ENCODE measurements at regions not wholly inside any gene's neighbourhood (a gene's known extent, or its start where the extent isn't known, plus 50 kb on each side); places are given as distances from the start of the nearest gene placed in this dataset.

- DNase-seq (ENCODE audit: low read depth, low spot score) (no peak), FAIRE-seq (no peak), ATAC-seq (no peak)
- Histone ChIP-seq H3K9me3 (replicated peaks; ENCODE audit: control insufficient read depth, insufficient read depth, low read length) (no peaks in the 10 kb centered on the region), H3K36me3 (ENCODE audit: control insufficient read depth in 2 of 2, insufficient read depth in 2 of 2, low read length in 1 of 2) (no peaks in the 10 kb centered on the region), H3K79me2 (ENCODE audit: control insufficient read depth, insufficient read depth, low read length) (no peaks in the 10 kb centered on the region), H2AFZ (ENCODE audit: control insufficient read depth, low read depth, low read length) (no peak overlapping the region), H3K9ac (ENCODE audit: control insufficient read depth, insufficient read depth, low read length) (no peak overlapping the region), H3K4me1 (ENCODE audit: control insufficient read depth, insufficient read depth, low read length) (no peaks in the 10 kb centered on the region), H3K4me2 (ENCODE audit: control insufficient read depth, insufficient read depth) (no peak overlapping the region), H4K20me1 (ENCODE audit: control insufficient read depth, insufficient read depth) (no peaks in the 10 kb centered on the region; the same call in 1 of the 2 replicates), H3K4me3 (no peak overlapping the region), H3K27me3 (replicated peaks in 1 of 2; ENCODE audit: control insufficient read depth in 2 of 2, insufficient read depth in 2 of 2, low read length in 1 of 2) (no peaks in the 10 kb centered on the region), H3K27ac (ENCODE audit: control insufficient read depth, insufficient read depth) (no peak overlapping the region)
- ChIA-PET SMC1A (ENCODE audit: uncharacterized antibody, unreplicated experiment) (no interaction called here), POLR2A (no interaction called here), CTCF (no interaction called here), RAD21 (ENCODE audit: unreplicated experiment) (no interaction called here)
- in situ Hi-C loops (cut with MboI) = no loop called here
- 5% methylated on average over 4 of the region's 4 CpGs for WGBS (ENCODE audit: insufficient coverage, insufficient replicate concordance, low lambda C conversion rate, missing lambda C conversion rate)
- intact Hi-C loops (cut with micrococcal nuclease; ENCODE audit: unreplicated experiment) = no loop called here
- no TSS peak for BruUV-seq (replicated peaks)
- TF ChIP-seq YBX1 (IDR thresholded peaks at IDR 0.05) (no peak), ZNF592 (IDR thresholded peaks at IDR 0.05) (no peak), HDAC2 (IDR thresholded peaks at IDR 0.05) (no peak), ASH2L (IDR thresholded peaks at IDR 0.05; ENCODE audit: borderline replicate concordance, low read depth) (no peak), GABPA (IDR thresholded peaks at IDR 0.05; ENCODE audit: low read depth) (no peak), MAX (IDR thresholded peaks at IDR 0.05; ENCODE audit: low read depth, low read length) (no peak), CHD2 (IDR thresholded peaks at IDR 0.05; ENCODE audit: borderline replicate concordance, low read depth, low read length) (no peak), TBL1XR1 (IDR thresholded peaks at IDR 0.05; ENCODE audit: low read depth, low read length) (no peak), CTCF (IDR thresholded peaks at IDR 0.05 in 2 of 3, conservative IDR thresholded peaks at IDR 0.05 in 1 of 3; ENCODE audit: control insufficient read depth in 2 of 3, extremely low read depth in 1 of 3, insufficient read depth in 1 of 3, low read depth in 3 of 3, low read length in 3 of 3) (no peak), ELK1 (IDR thresholded peaks at IDR 0.05; ENCODE audit: low read depth, low read length) (no peak), SMAD1 (IDR thresholded peaks at IDR 0.05; ENCODE audit: low read depth, partially characterized antibody) (no peak), ZNF217 (IDR thresholded peaks at IDR 0.05) (no peak), POLR2AphosphoS5 (IDR thresholded peaks at IDR 0.05; ENCODE audit: low read length) (no peak), SUPT20H (IDR thresholded peaks at IDR 0.05; ENCODE audit: borderline replicate concordance, control insufficient read depth, low read depth, low read length) (no peak), ATF3 (IDR thresholded peaks at IDR 0.05; ENCODE audit: borderline replicate concordance, extremely low read depth, low read depth, low read length) (no peak)
These were observed 126.0 kb upstream of the B3GALT2 start for GRCh38 chr1:193312432-193312831.
